Gastroesophageal sphincter (tissue), 3 donors: ENCODE measurements at regions not wholly inside any gene's neighbourhood (a gene's known extent, or its start where the extent isn't known, plus 50 kb on each side); places are given as distances from the start of the nearest gene placed in this dataset.

Experiments
- EP300 ChIP-seq: sonication (generic); formaldehyde crosslinking; IDR thresholded peaks from one replicate; pipeline ENCODE4 v1.6.1; 2017; ENCODE audit warnings: antibody characterized with exemption, mild to moderate bottlenecking
- POLR2A ChIP-seq, 2 donors: fragments of 450-650 bp; IDR thresholded peaks; one replicate each; pipeline ENCODE4 v1.6.1; 2017; ENCODE audit warnings: antibody characterized with exemption in 2 of 2, mild to moderate bottlenecking in 2 of 2, moderate library complexity in 1 of 2
- POLR2AphosphoS5 ChIP-seq: sonication (generic); formaldehyde crosslinking; IDR thresholded peaks from one replicate; pipeline ENCODE4 v1.6.1; 2017; ENCODE audit warnings: antibody characterized with exemption
- TF ChIP-seq, protein P1 (sequence below), 4 experiments: fragments of 200-600 bp in 2 of 4; fragments of 450-650 bp in 2 of 4; sonication (generic) in 1 of 4; IDR thresholded peaks; one replicate each; pipeline ENCODE4 v1.5.1; 2017 to 2019; ENCODE audit warnings: antibody characterized with exemption in 4 of 4, mild to moderate bottlenecking in 2 of 4, moderate library complexity in 2 of 4

DNA sequence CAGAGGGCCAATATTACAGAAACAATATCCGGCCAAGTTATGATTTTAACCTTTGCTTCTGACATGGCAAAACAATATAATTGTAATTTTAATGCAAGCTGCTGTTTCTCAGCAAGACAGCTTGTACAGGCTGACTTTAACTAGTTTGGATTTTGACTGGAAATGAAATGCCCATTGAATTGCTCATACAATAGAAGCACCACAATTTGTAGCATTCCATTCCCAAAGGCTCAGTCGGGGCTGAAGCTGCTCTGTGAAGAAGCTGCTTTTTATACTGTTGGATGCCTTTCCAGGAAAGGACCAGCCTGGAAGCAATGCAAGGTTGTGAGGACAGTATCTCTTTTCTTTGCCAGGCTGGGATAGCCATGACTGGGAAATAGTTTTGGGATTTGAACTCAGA lies 677.0 kb upstream of the FANCL start:
- TF ChIP-seq POLR2A (IDR thresholded peaks at IDR 0.05) (no peak), POLR2AphosphoS5 (no peak), EP300 (no peak)
- TF ChIP-seq, protein P1, sequence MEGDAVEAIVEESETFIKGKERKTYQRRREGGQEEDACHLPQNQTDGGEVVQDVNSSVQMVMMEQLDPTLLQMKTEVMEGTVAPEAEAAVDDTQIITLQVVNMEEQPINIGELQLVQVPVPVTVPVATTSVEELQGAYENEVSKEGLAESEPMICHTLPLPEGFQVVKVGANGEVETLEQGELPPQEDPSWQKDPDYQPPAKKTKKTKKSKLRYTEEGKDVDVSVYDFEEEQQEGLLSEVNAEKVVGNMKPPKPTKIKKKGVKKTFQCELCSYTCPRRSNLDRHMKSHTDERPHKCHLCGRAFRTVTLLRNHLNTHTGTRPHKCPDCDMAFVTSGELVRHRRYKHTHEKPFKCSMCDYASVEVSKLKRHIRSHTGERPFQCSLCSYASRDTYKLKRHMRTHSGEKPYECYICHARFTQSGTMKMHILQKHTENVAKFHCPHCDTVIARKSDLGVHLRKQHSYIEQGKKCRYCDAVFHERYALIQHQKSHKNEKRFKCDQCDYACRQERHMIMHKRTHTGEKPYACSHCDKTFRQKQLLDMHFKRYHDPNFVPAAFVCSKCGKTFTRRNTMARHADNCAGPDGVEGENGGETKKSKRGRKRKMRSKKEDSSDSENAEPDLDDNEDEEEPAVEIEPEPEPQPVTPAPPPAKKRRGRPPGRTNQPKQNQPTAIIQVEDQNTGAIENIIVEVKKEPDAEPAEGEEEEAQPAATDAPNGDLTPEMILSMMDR (IDR thresholded peaks at IDR 0.05) = no peak
